ENCODE measurements at regions not wholly inside any gene's neighbourhood (a gene's known extent, or its start where the extent isn't known, plus 50 kb on each side); places are given as distances from the start of the nearest gene placed in this dataset.

GRCh38 chr12:65703176-65703575 is 121.1 kb upstream of the HMGA2 start:
- TF ChIP-seq POLR2A (IDR thresholded peaks at IDR 0.05) (no peak), EP300 (IDR thresholded peaks at IDR 0.05) (no peak)
- TF ChIP-seq, protein P1, sequence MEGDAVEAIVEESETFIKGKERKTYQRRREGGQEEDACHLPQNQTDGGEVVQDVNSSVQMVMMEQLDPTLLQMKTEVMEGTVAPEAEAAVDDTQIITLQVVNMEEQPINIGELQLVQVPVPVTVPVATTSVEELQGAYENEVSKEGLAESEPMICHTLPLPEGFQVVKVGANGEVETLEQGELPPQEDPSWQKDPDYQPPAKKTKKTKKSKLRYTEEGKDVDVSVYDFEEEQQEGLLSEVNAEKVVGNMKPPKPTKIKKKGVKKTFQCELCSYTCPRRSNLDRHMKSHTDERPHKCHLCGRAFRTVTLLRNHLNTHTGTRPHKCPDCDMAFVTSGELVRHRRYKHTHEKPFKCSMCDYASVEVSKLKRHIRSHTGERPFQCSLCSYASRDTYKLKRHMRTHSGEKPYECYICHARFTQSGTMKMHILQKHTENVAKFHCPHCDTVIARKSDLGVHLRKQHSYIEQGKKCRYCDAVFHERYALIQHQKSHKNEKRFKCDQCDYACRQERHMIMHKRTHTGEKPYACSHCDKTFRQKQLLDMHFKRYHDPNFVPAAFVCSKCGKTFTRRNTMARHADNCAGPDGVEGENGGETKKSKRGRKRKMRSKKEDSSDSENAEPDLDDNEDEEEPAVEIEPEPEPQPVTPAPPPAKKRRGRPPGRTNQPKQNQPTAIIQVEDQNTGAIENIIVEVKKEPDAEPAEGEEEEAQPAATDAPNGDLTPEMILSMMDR (IDR thresholded peaks at IDR 0.05) = no peak

All from sigmoid colon (tissue), 4 donors.